ENCODE measurements at regions not wholly inside any gene's neighbourhood (a gene's known extent, or its start where the extent isn't known, plus 50 kb on each side); places are given as distances from the start of the nearest gene placed in this dataset.

DNA sequence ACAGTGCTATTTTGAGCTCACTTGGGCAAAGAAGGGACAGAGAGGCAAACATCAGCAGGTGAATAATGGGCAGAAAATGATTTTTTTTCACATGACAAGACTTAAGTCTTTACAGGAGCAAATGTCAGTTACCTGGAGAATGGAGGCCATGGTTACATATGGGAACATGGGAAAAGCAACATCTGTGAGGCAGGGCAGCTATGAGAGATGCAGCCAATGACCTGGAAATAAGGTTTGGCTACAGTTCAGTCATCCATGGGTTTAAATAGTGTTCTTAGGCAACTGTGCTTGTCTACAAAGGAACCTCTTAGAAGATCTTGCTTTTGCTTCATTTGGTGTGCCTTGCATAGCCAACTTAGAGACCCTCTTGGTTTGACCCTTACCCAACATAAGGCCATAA, 490.2 kb upstream of the LCORL start:
- H3K18ac ChIP-seq (ENCODE audit: insufficient read length, low read depth, low read length): no peak overlapping the region
- no peak overlapping the region for H2BK12ac ChIP-seq (ENCODE audit: insufficient read length, low read depth, low read length)
- H2BK15ac ChIP-seq (ENCODE audit: low read depth, low read length): no peak overlapping the region
- Mint-ChIP-seq H3K27ac (no peak overlapping the region), H3K36me3 (ENCODE audit: insufficient read depth in 1 of 3, low read depth in 3 of 3) (no peaks in the 10 kb centered on the region), H3K27me3 (ENCODE audit: low read depth) (peaks cover 17% of the 10 kb centered on the region), H3K4me1 (peaks cover 8 to 10% of the 10 kb centered on the region in 2 experiments; a peak in 3 of 4 replicates), H3K9me3 (no peaks in the 10 kb centered on the region), H3K4me3 (no peak overlapping the region)
- TF ChIP-seq, protein P1, sequence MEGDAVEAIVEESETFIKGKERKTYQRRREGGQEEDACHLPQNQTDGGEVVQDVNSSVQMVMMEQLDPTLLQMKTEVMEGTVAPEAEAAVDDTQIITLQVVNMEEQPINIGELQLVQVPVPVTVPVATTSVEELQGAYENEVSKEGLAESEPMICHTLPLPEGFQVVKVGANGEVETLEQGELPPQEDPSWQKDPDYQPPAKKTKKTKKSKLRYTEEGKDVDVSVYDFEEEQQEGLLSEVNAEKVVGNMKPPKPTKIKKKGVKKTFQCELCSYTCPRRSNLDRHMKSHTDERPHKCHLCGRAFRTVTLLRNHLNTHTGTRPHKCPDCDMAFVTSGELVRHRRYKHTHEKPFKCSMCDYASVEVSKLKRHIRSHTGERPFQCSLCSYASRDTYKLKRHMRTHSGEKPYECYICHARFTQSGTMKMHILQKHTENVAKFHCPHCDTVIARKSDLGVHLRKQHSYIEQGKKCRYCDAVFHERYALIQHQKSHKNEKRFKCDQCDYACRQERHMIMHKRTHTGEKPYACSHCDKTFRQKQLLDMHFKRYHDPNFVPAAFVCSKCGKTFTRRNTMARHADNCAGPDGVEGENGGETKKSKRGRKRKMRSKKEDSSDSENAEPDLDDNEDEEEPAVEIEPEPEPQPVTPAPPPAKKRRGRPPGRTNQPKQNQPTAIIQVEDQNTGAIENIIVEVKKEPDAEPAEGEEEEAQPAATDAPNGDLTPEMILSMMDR (conservative IDR thresholded peaks at IDR 0.05): no peak
- no peaks in the 10 kb centered on the region for H3K9me3 ChIP-seq (ENCODE audit: control insufficient read depth, low read depth, low read length)
- no peaks in the 10 kb centered on the region for H3K79me1 ChIP-seq (ENCODE audit: insufficient read depth, low read depth, low read length, poor library complexity, severe bottlenecking)
- no peak overlapping the region for H3K14ac ChIP-seq (ENCODE audit: insufficient read depth, low read length)
- H3K4me2 ChIP-seq (ENCODE audit: insufficient read depth, insufficient read length, low read length): no peak overlapping the region
- H4K5ac ChIP-seq (ENCODE audit: insufficient read length, low read depth, low read length): no peak overlapping the region
- no peaks in the 10 kb centered on the region for H3K4me1 ChIP-seq (ENCODE audit: insufficient read depth, low read length)
- no peak for DNase-seq
- no peak overlapping the region for H3K4ac ChIP-seq (ENCODE audit: low read depth, low read length)
- H3K27ac ChIP-seq (ENCODE audit: insufficient read length, low read depth, low read length): no peak overlapping the region
- no peaks in the 10 kb centered on the region for H3K27me3 ChIP-seq (ENCODE audit: insufficient read depth, low read length)
- no peak overlapping the region for H2AK5ac ChIP-seq (ENCODE audit: insufficient read length, low read length)
- H4K91ac ChIP-seq (ENCODE audit: insufficient read length, low read depth, low read length): no peak overlapping the region
- H3K9ac ChIP-seq (ENCODE audit: extremely low read depth, insufficient read length, low read length): no peak overlapping the region
- no peak overlapping the region for H4K8ac ChIP-seq (replicated peaks; ENCODE audit: insufficient read length, low read depth, low read length)
- no peak overlapping the region for H3K23ac ChIP-seq (ENCODE audit: insufficient read length, low read depth, low read length)
- no peak overlapping the region for H2BK5ac ChIP-seq (ENCODE audit: insufficient read length, low read length)
- H2BK120ac ChIP-seq (ENCODE audit: low read depth, low read length, poor library complexity, severe bottlenecking): no peak overlapping the region
- no peaks in the 10 kb centered on the region for H3K79me2 ChIP-seq (ENCODE audit: insufficient read depth, low read length)
- H3T11ph ChIP-seq (ENCODE audit: low read length): no peak overlapping the region
- H4K20me1 ChIP-seq (ENCODE audit: control insufficient read depth, insufficient read depth, insufficient read length): no peaks in the 10 kb centered on the region
- H2AFZ ChIP-seq (ENCODE audit: low read length): no peak overlapping the region
- H2BK20ac ChIP-seq (ENCODE audit: low read depth, low read length, poor library complexity, severe bottlenecking): no peak overlapping the region
- no peak overlapping the region for H3K56ac ChIP-seq (ENCODE audit: insufficient read length, low read depth, low read length)
- no peaks in the 10 kb centered on the region for H3K23me2 ChIP-seq (ENCODE audit: insufficient read length, low read depth, low read length, poor library complexity, severe bottlenecking)
